ENCODE measurements at regions not wholly inside any gene's neighbourhood (a gene's known extent, or its start where the extent isn't known, plus 50 kb on each side); places are given as distances from the start of the nearest gene placed in this dataset.

- H3K27ac ChIP-seq = no peak overlapping the region
- DNase-seq = no peak
These were observed 69.9 kb upstream of the FOXK1 start for GRCh38 chr7:4612237-4612636.

GRCh38 chr7:4612939-4613841 lies 68.9 kb upstream of the FOXK1 start:
- peak; percentile 32 for DNase-seq
- H3K9me3 ChIP-seq = no peaks in the 10 kb centered on the region
- no peak for TF ChIP-seq CTCF (IDR thresholded peaks at IDR 0.05)
- no peak for TF ChIP-seq POLR2A (IDR thresholded peaks at IDR 0.05)
- H3K4me3 ChIP-seq = peak overlapping the region in 1 of 2 donors; percentile 29
- peak overlapping the region; percentile 44 to 68 for H3K27ac ChIP-seq
- H3K4me1 ChIP-seq = peaks cover 6% of the 10 kb centered on the region
- no peaks in the 10 kb centered on the region for H3K27me3 ChIP-seq
- intact Hi-C loops (cut with DNase I; ENCODE audit: low total_unique reads) = loop anchor here (10.0 kb wide), 1 partner anchor 142 kb away; no protein-coding TSS in a partner anchor
- 29 to 38% methylated on average over 25 of the region's 25 CpGs for WGBS, 2 donors
- H3K36me3 ChIP-seq (ENCODE audit: low read depth, missing control alignments) = no peaks in the 10 kb centered on the region

More at GRCh38 chr7:4612237-4612636, 69.9 kb upstream of the FOXK1 start:
- WGBS, 2 donors = 90 to 91% methylated on average over 13 of the region's 13 CpGs
- no peak for TF ChIP-seq CTCF (IDR thresholded peaks at IDR 0.05)
- TF ChIP-seq POLR2A (IDR thresholded peaks at IDR 0.05) = no peak
- no peaks in the 10 kb centered on the region for H3K36me3 ChIP-seq (ENCODE audit: low read depth, missing control alignments)
- no peaks in the 10 kb centered on the region for H3K9me3 ChIP-seq
- intact Hi-C loops (cut with DNase I; ENCODE audit: low total_unique reads) = loop anchor here (10.0 kb wide), 1 partner anchor 143 kb away; no protein-coding TSS in a partner anchor
- peaks cover 6% of the 10 kb centered on the region for H3K4me1 ChIP-seq
- H3K4me3 ChIP-seq = no peak overlapping the region
- H3K27me3 ChIP-seq = no peaks in the 10 kb centered on the region

GRCh38 chr7:4613846-4614548 lies 68.1 kb upstream of the FOXK1 start:
- Histone ChIP-seq H3K4me3 (peak overlapping the region in 1 of 2 donors; percentile 29), H3K27me3 (no peaks in the 10 kb centered on the region), H3K36me3 (ENCODE audit: low read depth, missing control alignments) (no peaks in the 10 kb centered on the region), H3K4me1 (peaks cover 6% of the 10 kb centered on the region), H3K27ac (peak overlapping the region; percentile 44 to 68), H3K9me3 (no peaks in the 10 kb centered on the region)
- peak; percentile 29 for DNase-seq
- WGBS, 2 donors = 51 to 59% methylated on average over 15 of the region's 15 CpGs
- TF ChIP-seq POLR2A (IDR thresholded peaks at IDR 0.05) = no peak
- TF ChIP-seq CTCF (IDR thresholded peaks at IDR 0.05) = no peak
- intact Hi-C loops (cut with DNase I; ENCODE audit: low total_unique reads) = loop anchor here (10.0 kb wide), 1 partner anchor 141 kb away; no protein-coding TSS in a partner anchor

GRCh38 chr7:4616116-4616515 lies 66.0 kb upstream of the FOXK1 start:
- Histone ChIP-seq H3K27me3 (no peaks in the 10 kb centered on the region), H3K4me1 (peaks cover 11% of the 10 kb centered on the region), H3K36me3 (ENCODE audit: low read depth, missing control alignments) (no peaks in the 10 kb centered on the region), H3K9me3 (no peaks in the 10 kb centered on the region), H3K4me3 (no peak overlapping the region), H3K27ac (no peak overlapping the region)
- no peak for DNase-seq
- intact Hi-C loops (cut with DNase I; ENCODE audit: low total_unique reads) = loop anchor here (10.0 kb wide), 1 partner anchor 139 kb away; no protein-coding TSS in a partner anchor
- TF ChIP-seq POLR2A (IDR thresholded peaks at IDR 0.05) (no peak), CTCF (IDR thresholded peaks at IDR 0.05) (no peak)
- 90 to 96% methylated on average over 5 of the region's 5 CpGs for WGBS, 2 donors
